HG02870 (cell line): ENCODE measurements at regions not wholly inside any gene's neighbourhood (a gene's known extent, or its start where the extent isn't known, plus 50 kb on each side); places are given as distances from the start of the nearest gene placed in this dataset.

Source experiments
- ATAC-seq: cut with Tn5 transposase; IDR thresholded peaks from one replicate; pipeline ENCODE4 v1.9.1; 2021; ENCODE audit warnings: mild to moderate bottlenecking, moderate library complexity; ENCODE audit not compliant: unreplicated experiment

DNA sequence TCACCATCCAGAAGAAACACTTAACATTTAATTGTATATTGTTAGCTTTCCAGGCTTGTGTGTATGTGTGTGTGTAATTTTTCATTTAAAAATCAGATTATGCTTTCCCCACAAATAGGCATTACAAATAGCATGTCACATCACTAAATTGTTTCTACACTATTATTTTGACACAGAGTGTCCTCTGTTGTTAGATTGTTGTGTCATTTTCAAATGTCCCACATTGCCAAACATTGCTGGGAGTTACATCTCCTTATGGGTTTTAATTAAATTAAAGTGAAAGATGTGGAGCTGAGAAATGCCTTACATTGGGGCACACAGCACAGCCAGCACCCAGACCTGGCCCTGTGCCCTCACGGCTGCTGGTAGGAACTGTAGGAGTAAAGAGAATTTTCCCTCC, 295.6 kb downstream of the ZEB1 start:
- no peak for ATAC-seq

GRCh38 chr10:31612082-31612481, 293.1 kb downstream of the ZEB1 start:
- ATAC-seq = no peak

DNA sequence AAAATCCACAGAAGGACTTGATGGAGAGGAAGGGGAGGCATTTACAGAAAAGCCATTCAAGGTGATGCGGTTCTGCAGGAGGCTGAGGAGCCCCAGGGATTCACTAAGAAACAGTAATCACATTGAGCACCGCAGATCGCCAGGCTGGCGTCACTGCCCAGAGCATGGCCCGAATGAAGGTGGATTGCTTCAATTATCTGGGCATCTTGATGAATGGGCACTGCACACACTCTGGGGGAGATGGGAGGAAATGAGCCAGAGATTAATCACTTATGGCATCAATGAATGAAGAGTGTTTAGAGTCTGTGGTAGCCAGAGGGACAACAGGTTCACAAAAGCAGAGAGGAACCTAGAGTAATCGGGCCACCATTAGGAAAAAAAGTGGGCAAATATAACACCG, 292.1 kb downstream of the ZEB1 start:
- ATAC-seq = no peak

- ATAC-seq = no peak
Measured at GRCh38 chr10:31607481-31607880, 288.5 kb downstream of the ZEB1 start.

DNA sequence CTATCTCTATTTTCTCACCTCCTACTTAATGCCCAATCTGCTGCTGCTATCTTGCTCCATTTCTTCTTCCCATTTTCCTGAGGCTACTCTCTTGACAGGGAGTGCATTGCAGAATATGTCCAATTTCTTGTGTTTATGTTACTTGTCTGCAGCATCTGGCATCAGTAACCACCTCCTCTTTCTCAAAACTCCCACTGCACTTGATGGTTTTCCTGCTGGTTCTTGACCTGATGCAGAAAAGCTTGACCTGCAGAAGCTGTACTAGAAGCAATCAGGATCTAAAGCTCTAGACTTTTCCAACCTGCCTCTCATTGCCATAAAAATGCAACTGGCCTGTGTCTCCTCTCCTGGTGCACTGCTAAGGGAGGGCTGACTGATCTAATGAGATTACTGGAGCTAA, 287.8 kb downstream of the ZEB1 start:
- no peak for ATAC-seq

- no peak for ATAC-seq
Measured at GRCh38 chr10:31605861-31606525, 287.0 kb downstream of the ZEB1 start.

DNA sequence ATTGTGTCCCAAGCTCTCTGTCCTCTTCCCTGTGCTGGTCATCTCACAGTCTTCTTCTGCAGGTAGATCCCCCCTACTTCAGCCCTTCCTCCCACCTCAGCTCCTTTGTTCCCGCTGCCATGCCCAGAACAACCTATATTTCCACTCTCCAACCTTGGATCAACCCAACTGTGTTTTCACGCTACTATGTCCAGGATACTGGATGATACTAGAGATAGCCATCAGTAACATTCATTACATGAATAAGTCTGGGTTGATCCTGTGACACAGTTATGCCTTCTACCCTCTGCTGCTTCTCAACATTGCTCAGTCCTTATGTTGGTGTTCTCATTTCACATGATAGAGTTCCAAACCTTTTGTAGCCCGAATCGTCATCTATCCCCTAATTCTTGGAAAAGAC, 286.4 kb downstream of the ZEB1 start:
- ATAC-seq = no peak

- no peak for ATAC-seq
Measured at GRCh38 chr10:31604646-31605170, 285.7 kb downstream of the ZEB1 start.

DNA sequence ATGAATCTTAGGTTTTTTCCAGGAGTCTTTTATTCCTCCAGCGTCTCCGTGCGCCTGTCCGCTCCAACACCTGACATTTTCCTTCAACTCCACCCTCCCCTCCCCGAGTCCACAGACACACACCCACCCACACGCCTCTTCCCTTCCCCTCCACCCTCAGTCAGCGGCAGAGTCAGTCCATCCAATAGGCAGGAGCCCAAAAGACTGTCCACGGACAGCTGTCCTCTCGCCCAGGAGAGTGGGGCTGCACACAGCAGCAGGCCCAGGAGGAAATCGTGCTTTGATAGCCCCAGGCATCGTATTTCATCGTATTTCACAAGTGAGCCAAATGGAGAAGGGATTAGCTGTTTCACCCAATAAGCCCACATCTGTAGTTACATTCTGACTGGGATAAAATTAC, 285.1 kb downstream of the ZEB1 start:
- ATAC-seq = no peak

GRCh38 chr10:31603235-31604087, 284.4 kb downstream of the ZEB1 start:
- ATAC-seq = peak; percentile 94

- ATAC-seq = no peak
Measured at GRCh38 chr10:31602541-31603234, 283.7 kb downstream of the ZEB1 start.

- ATAC-seq = no peak
Measured at GRCh38 chr10:31601136-31601535, 282.1 kb downstream of the ZEB1 start.

GRCh38 chr10:31599626-31600504, 280.8 kb downstream of the ZEB1 start:
- no peak for ATAC-seq

GRCh38 chr10:31596765-31597164, 277.7 kb downstream of the ZEB1 start:
- peak; percentile 63 for ATAC-seq

DNA sequence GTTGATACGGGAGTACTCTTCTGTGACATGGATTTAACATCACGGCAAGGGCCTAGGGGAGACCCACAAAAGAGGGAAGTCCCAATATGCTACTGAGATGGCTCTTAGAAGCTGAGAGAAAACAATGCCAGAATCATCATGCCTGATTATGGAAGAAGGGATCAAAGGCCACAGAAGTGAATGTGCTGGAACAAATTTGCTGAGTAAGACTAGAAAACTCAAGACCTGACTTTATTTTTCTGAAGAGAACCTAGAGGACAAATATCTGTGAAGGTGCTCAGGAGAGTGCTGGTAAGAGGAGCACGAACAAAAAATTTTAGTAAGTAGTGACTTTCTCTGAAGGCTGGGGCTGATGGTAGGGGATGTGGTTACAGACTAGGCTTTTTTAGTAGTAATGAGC, 277.0 kb downstream of the ZEB1 start:
- ATAC-seq = no peak

- no peak for ATAC-seq
Measured at GRCh38 chr10:31594347-31594873, 275.4 kb downstream of the ZEB1 start.

GRCh38 chr10:31593124-31593523, 274.1 kb downstream of the ZEB1 start:
- ATAC-seq = no peak

DNA sequence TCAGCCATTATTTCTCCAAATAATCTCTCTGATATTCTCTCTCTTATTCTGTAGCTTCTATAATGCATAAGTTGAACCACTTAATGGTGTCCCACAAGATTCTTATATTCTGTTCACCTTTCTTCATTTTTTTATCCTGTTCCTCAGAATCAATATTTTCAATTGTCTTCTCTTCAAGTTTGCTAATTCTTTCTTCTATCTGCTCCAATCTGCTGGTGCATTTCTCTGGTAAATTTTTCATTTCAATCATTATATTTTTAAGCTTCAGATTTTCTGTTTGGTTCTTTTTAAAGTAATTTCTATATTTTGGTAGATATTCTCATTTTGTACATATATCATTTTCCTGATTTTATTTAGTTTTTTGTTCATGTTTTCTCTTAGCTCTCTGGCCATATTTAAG, 272.6 kb downstream of the ZEB1 start:
- no peak for ATAC-seq

DNA sequence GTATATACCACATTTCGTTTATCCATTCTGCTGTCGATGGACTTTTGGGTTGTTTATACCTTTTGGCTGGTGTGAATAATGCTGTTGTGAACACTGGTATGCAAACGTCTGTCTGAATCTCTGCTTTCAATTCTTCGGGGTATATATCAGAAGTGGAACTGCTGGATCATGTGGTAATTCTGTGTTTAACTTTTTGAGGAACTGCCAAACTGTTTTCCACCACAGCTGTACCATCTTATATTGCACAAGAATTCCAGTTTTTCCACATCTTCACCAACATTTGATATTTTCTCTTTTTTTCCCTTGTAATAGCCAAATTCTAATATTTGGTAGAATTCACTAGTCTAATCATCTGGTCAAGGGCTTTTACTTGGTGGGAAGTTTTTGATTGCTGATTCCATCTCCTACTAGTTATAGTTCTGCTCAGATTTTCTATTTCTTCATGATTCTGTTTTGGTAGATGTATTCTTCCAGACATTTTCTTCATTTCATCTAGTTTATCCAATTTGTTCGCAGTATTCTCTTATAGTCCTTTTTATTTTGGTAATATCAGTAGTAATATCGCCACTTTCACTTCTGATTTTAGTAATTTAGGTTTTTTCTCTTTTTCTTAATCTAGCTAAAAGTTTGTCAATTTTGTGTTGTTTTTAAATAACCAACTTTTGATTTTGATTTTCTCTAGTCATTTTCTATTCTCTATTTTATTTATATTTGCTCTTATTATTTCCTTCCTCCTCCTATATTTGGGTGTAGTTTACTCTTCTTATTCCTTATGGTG, 271.2 kb downstream of the ZEB1 start:
- ATAC-seq = no peak

- no peak for ATAC-seq
Measured at GRCh38 chr10:31587691-31588090, 268.7 kb downstream of the ZEB1 start.
